ENCODE measurements at regions not wholly inside any gene's neighbourhood (a gene's known extent, or its start where the extent isn't known, plus 50 kb on each side); places are given as distances from the start of the nearest gene placed in this dataset.

- no peak overlapping the region for H3K4me3 ChIP-seq (ENCODE audit: low read depth, low read length)
- no peak for TF ChIP-seq CTCF (IDR thresholded peaks at IDR 0.05; ENCODE audit: low read depth, low read length, missing control alignments)
- DNase-seq (ENCODE audit: low read depth), result no peak
Observed at GRCh38 chr2:150788426-150789140, 301.1 kb upstream of the RND3 start.

GRCh38 chr2:150787353-150788093, 300.1 kb upstream of the RND3 start:
- no peak for DNase-seq (ENCODE audit: low read depth)
- no peak for TF ChIP-seq CTCF (IDR thresholded peaks at IDR 0.05; ENCODE audit: low read depth, low read length, missing control alignments)
- no peak overlapping the region for H3K4me3 ChIP-seq (ENCODE audit: low read depth, low read length)

- no peak for TF ChIP-seq CTCF (IDR thresholded peaks at IDR 0.05; ENCODE audit: low read depth, low read length, missing control alignments)
- DNase-seq (ENCODE audit: low read depth), result no peak
- H3K4me3 ChIP-seq (ENCODE audit: low read depth, low read length), result no peak overlapping the region
Observed at GRCh38 chr2:150784389-150784788, 296.9 kb upstream of the RND3 start.

- TF ChIP-seq CTCF (IDR thresholded peaks at IDR 0.05; ENCODE audit: low read depth, low read length, missing control alignments), result no peak
- no peak overlapping the region for H3K4me3 ChIP-seq (ENCODE audit: low read depth, low read length)
- no peak for DNase-seq (ENCODE audit: low read depth)
Observed at GRCh38 chr2:150783896-150784295, 296.4 kb upstream of the RND3 start.

GRCh38 chr2:150783015-150783414, 295.5 kb upstream of the RND3 start:
- no peak for DNase-seq (ENCODE audit: low read depth)
- no peak overlapping the region for H3K4me3 ChIP-seq (ENCODE audit: low read depth, low read length)
- no peak for TF ChIP-seq CTCF (IDR thresholded peaks at IDR 0.05; ENCODE audit: low read depth, low read length, missing control alignments)

GRCh38 chr2:150782613-150783012, 295.1 kb upstream of the RND3 start:
- DNase-seq (ENCODE audit: low read depth), result no peak
- H3K4me3 ChIP-seq (ENCODE audit: low read depth, low read length), result no peak overlapping the region
- TF ChIP-seq CTCF (IDR thresholded peaks at IDR 0.05; ENCODE audit: low read depth, low read length, missing control alignments), result no peak

Data from GM12864 (cell line).